GM21619 (cell line): ENCODE measurements at regions not wholly inside any gene's neighbourhood (a gene's known extent, or its start where the extent isn't known, plus 50 kb on each side); places are given as distances from the start of the nearest gene placed in this dataset.

Source experiments
- ATAC-seq: cut with Tn5 transposase; IDR thresholded peaks from one replicate; pipeline ENCODE4 v1.9.1; 2021; ENCODE audit not compliant: unreplicated experiment

DNA sequence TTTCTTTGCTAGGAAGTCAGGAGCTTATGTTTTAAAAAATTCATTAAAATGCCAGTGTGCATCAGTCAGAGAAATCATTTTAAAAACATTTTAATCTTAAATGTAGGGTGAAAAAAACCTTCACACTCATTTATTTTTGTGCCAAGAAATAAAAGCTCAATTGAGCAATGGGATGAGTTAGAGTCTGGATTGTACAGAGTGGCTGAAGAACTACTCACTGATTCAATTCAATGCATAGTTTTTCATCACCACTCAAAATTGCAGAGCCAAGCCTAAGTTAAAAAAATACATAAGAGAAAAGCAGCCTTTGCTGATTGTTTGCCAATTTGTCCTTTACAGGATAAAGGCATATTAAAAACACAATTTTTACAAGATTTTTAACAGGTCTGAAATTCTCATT, 168.2 kb upstream of the DMRTA1 start:
- ATAC-seq: no peak

DNA sequence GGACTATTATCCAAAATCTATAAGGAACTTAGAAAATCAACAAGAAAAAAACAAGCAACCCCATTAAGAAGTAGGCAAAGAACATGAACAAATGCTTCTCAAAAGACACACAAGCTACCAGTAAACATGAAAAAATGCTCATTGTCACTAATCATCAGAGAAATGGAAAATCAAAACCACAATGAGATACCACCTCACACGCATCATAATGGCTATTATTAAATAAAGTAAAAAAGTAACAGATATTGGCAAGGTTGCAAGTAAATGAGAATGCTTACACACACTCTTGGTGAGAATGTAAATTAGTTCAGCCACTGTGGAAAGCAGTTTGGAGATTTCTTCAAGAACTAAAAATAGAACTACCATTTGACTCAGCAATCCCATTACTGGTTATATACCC, 167.0 kb upstream of the DMRTA1 start:
- no peak for ATAC-seq

DNA sequence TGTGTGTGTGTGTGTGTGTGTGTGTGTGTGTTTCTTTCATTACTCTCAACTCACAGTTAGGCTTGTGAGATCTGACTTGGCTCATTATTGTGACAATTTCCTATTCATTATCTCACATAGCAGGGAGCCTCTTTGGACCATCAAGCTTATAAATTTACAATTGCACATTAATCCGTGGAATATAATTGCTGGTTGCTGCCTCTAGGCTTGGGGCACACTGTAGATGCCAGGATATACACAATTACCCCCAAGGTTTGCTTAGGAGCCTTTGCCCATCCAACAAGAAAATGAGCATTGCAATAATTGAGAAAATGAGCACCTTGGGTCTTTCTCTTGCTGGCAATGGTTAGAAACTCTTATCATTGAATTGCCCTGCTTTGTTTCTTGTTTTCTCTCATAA, 161.6 kb upstream of the DMRTA1 start:
- ATAC-seq: no peak

DNA sequence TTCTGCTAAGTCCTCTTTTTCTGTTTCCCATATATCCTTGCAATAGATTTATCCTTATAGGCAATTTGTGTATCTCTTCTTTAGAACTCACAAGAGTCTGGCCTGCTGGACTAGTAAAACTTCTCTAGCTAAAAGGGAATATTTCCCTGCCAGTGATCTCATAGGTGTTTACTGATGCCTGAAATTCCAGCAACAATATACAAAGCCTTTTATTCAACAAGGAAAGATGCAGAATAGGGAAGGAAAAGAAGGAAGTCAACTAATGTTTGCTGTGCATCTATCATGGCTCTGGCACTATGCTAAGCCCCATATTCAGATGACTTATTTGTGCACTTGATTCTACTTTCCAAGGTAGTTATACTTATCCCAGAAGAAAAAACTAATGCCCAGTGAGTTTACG, 160.0 kb upstream of the DMRTA1 start:
- ATAC-seq: no peak

DNA sequence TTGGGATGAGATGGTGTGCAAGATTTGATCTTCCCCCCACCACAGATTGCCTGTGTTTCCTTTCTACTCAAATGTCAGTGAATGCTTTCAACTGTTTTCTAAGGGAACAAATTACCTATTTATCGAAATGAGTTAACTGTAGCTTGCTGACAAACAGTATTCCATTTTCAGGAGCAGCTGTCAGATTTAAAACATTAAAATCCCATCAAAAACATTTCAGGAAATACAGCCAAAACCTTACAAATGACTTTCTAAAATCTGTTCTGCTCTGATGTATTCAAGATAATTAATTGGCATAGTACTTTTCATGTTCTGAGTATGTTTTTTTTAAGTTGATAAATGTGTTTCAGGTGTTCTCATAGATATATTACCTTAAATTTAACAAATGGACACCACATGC, 158.0 kb upstream of the DMRTA1 start:
- no peak for ATAC-seq

DNA sequence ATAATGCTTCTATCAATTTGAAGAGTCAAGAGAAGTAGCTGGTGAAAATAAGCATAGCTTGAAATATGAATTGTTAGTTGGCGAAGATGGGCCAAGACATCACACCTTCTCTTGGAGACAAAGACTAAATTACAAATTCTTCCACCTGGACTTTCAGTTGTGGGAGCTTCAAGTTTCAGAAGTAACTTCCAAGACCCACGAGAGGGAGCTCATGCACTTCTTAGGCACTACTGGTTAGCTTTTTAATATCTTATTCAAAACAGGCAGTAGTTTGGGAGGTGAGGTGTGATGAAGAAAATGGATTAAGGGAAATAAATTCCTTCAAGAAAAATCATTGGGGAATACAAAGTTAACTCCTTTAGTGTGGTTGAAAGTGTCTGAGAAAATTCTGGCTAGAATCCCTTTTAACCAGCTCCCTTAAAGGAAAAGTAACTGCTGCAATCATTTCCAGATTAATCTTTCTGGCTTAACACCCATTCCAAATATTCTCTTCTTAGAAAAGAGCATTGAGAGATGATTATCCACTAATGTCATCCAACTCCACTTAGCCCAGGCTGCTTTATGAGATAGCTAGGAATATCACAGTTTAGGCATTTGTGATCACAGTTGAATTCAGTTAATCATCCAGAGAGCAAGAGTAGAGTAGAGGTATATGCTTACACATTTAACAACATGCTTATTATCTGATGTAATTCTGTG, 139.5 kb upstream of the DMRTA1 start:
- ATAC-seq: no peak

DNA sequence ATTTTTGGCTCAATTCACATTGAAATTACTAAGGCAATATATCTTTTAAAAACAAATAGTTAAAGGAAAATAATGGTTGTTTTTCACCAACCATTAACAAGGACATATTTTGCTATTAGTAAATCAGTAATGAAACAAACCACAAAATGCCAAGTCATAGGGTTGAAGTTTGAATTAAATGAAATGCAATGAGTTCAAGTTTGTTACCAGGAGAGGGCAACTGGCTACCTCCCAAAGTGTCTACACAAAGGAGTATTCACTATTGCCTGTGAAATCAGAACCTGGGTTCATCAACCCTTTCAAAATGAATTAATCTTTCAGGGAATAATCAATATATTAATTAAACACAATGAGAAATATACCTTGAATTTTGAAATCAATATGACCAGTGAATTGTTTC, 138.4 kb upstream of the DMRTA1 start:
- no peak for ATAC-seq

DNA sequence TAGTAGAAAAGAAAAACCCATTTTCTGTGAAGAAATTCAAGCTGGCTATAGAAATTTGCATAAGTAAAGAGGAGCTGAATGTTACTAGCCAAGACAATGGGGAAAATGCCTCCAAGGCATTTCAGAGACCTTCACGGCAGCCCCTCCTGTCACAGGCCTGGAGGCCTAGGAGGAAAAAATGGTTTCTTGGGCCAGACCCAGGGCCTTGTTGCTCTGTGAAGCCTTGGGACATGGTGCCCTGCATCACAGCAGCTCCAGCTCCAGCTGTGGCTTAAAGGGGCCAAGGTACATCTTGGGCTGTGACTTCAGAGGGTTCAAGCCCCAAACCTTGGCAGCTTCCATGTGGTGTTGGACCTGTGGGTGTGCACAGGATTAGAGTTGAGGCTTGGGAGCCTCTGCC, 130.0 kb upstream of the DMRTA1 start:
- no peak for ATAC-seq

DNA sequence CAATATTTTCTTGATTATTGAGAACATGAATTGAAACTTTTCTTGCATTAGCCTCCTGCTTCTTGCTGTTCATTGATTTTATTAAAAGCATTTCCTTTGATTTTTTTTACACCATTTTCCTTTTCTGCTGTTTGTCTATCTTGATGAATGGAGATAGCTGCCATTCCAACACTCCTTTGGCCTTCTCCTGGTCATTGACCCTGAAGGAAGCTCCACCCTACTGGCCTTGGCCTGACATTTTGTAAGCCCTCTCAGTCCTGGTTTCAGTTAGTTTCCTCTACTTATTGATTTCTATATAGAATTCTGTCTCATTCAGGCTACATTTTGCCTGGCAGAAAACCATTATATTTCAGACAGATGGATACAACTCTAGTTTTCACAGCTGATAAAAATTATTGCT, 115.1 kb upstream of the DMRTA1 start:
- ATAC-seq: no peak

DNA sequence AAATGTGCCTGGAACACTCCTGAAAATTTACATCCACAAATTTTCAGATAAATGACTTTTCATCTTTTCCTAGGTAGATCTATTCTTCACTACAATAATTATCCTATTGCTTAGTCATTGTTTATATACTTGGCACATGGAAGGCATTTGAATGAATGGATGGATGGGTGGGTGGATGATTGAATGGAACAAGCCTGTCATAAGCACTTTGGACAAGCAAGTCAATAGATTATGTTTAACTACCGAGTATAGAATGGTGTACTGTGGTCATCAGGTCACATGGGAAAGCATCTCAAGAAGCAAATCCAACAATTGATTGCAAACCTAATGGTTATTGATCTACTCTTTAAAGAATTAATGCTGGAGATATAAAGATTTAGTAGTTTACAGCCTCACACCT, 114.4 kb upstream of the DMRTA1 start:
- no peak for ATAC-seq

DNA sequence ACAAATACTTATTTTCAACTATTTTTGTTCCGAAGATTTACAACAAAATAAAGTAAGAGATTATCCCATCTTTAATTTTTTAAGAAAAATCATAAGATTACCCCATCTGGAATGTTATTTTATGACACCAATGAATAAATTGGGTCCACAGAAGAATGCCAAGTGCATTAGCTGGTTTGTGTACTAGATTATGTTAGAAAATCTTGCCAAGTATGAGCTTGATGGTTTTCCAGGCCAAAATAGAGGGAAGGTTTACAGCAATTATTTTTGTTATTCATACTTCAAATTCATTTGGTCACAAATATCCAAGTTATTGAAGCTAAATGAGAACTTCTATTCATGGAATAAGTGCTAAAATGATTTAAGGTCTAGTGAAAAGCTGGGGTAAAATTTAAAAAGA, 109.4 kb upstream of the DMRTA1 start:
- no peak for ATAC-seq

DNA sequence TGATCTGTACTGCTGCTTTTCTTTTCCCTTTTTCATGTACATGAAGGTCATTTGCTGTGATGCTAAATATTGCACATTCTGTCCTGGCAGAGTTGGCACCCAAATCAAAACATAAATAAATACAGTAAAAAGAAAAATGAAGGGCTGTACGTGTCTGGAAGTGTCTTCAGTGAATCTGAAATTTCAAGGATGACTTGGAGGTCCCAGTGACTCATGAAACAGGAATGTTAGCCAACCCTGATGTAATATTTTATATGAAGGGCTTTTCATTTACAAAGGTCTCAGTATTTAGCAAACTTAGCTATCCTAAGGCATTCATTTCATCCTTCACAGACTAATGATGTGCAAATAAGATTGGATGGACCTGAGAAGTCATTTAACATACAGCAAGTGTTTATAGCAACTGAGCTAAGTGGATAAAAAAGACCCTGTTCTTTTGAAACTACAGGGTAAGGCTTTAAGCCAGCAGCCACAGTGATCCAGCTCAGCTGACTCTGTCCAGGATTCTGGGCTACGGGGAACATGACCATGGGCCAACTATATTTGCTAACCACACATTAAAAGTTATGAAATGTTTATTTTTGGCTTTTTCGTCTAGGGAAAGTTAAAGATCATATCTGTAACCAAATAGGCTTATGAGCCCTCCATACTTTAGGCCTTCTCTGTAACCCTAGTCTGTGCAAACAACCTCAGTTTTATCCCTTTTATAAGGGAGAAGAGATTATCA, 104.0 kb upstream of the DMRTA1 start:
- no peak for ATAC-seq

DNA sequence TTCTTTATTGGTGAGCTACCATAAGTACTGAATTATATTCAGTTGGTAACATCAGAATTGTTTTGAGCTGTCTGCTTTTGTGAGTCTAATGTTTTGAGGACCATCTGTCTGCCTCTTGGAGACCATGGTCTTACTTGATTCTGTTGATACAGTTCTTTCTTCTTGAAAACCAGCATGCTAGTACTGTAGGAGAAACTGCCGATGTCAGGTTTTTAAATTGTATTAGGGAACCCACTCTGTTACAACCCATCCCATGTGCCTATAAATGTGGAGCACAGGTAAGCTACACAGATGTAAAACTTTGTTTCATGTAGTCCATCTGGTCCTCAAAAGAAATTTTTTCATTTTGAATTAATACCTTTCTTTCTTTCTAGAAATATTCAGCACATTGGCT, 103.4 kb upstream of the DMRTA1 start:
- ATAC-seq: no peak

DNA sequence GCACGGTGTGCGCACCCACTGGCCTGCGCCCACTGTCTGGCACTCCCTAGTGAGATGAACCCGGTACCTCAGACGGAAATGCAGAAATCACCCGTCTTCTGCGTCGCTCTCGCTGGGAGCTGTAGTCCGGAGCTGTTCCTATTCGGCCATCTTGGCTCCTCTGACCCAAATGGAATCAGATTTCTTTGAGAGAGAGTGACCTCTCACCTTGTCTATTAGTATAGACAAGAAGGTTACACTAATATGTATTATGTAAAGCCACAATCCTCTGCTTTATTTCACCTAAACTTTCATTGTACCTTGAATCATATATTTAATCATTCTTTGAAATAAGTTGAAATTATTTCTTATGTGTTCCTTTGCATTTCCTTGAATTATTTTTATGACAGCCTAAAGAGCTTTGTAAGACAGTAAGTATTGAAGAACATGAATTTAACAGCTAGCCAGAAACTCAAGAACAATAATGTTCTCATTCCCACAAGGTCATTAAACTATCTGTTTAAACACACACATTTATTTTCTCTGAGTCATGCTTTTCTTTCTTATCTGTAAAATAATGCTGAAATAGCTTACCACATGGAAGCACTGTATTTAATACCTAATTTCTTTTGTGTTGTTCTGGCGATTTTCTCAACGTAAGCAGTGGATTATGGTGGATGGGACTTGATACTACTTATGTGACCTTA, 91.8 kb upstream of the DMRTA1 start:
- no peak for ATAC-seq

DNA sequence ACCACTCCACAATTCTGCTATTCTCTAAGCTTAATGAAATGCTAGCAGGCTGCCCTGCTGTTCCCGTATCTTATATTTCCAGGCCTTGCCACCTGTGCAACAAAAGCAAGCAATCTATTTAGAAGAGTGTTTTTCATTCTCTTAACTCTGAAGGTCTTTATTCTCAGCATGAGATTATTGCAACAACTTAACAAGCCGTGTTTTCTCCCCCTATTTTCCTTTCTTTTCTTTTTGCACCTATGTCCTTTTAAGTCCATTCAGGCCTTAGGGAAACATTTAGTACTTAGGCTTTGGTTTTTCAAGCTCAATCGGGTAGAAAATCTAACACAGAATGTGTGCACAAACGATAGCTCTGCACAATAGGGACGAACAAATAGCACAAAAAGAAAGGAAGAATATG, 89.6 kb upstream of the DMRTA1 start:
- ATAC-seq: no peak

DNA sequence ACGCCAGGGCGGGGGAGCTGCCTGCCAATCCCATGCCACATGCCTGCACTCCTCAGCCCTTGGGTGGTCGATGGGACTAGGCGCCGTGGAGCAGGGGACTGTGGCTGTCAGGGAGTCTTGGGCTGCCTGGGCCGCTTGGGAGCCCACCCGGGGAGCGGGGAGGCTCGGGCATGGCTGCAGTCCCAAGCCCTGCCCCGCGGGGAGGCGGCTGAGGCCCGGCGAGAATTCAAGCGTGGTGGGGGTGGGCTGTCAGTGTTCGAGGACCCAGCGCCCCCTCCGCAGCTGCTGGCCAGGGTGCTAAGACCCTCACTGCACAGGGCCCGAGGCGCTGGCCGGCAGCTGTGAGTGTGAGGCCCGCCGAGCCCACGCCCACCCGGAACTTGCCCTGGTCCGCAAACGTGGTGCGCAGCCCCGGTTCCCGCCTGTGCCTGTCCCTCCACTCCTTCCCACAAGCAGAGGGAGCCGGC, 83.2 kb upstream of the DMRTA1 start:
- no peak for ATAC-seq

DNA sequence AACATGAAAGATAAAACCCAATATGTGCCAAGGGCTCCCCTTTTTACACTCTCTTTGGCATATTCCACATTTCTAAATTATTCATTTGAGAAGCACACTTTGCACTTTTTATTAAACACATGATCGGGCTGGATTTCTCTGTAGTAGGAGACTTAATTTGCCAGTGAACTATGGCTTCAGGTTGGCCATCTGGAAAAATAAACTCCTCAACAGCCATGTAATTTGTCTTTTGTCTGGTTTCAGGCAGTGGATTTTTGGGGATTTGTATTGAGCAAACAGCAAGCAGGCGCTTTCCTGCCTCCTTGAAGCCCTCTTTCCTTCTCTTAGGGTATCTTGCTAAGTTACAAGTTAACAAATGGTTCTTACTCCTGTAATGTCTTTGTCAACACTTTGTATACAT, 73.0 kb upstream of the DMRTA1 start:
- no peak for ATAC-seq

DNA sequence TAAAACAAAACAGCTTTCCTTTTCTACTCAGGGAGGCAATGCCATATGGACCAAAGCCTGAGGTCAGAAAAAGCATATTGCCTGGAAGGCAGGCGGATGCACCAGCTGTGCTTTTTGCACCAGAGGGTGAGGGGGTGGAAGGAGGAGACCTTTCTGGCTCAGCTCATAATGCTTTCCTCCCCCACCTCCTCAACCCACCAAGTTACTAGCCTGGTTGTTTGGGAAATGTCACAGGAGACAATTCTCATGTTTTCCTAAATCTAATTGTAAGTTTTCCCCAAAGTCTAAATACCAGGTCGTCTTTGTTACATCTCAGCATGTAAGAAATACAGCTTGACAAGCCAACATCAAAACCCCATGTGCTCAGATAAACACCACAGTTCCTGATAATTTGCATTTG, 72.6 kb upstream of the DMRTA1 start:
- no peak for ATAC-seq

DNA sequence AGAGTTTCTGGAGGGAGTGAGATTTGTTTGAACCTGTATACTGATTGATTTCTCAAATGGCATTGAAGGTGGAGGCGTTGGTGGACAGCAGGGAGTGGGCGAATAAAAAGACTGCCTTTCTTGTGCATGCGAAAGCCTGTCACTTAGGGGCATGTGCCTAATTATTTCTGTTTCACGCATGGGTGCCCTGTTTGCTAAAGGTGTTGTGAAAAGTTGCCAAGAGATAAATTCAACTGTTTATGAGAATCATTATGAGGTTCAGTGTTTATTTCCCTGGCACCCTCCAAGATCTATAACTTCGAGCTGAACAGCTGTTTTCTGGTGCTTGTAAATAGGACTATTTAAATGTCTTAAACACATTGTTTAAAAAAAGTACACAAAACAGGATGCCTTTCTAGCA, 67.4 kb upstream of the DMRTA1 start:
- no peak for ATAC-seq

DNA sequence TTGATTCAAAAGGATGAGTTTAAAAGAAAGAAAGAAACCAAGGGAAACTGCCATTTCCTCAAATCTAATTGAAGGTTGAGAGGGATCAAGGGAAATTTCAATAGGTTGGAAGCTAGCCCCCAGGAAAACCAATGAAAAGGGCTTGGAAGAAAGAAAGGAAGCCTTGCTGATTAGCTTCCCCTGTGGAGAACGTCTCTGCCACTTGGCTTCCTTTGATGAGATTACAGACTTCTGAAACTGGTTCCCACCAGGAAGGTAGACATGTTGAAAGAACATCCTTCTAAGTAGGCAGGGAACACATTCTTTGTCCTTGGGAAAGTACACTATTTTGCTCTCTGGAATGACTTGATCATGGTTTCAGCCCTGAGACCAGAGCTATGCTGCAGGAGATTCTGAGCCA, 65.5 kb upstream of the DMRTA1 start:
- ATAC-seq: no peak

DNA sequence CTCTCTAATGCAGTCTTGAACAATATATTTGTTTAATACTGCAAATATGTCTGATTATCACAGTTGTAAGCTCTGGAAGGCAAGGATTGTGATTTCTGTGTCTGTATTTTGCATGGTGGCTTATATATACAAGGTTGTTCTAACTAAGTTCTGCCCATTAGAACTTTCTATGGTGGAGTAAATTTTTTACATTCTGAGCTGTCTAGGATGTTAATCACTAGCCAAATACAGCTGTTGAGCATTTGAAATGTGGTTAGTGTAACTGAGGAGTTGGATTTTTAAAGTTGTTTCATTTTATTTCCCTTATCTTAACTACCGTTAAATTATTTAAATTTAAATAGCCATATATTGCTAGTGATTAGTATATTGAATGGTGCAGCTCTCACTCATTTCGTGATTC, 64.3 kb upstream of the DMRTA1 start:
- ATAC-seq: no peak

DNA sequence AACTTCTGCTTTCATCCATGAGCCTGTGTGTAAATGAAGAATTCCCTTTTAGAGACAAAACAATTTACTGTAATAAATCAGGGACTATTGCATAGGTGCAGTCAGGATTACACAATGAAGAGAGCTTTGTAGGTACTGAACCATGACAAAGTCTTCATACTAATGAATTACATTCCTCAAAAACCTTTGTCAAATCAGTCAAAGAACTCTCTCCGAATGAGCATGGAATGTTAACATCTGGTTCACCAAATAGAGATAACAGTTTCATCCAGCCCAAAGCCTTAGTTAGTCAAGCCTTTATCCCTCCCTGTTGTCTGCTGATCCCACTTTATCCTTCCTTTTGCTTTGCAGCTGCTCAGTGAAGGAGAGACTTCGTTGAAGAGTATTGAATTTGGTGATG, 62.9 kb upstream of the DMRTA1 start:
- ATAC-seq: no peak
